ENCODE measurements at regions not wholly inside any gene's neighbourhood (a gene's known extent, or its start where the extent isn't known, plus 50 kb on each side); places are given as distances from the start of the nearest gene placed in this dataset.

DNA sequence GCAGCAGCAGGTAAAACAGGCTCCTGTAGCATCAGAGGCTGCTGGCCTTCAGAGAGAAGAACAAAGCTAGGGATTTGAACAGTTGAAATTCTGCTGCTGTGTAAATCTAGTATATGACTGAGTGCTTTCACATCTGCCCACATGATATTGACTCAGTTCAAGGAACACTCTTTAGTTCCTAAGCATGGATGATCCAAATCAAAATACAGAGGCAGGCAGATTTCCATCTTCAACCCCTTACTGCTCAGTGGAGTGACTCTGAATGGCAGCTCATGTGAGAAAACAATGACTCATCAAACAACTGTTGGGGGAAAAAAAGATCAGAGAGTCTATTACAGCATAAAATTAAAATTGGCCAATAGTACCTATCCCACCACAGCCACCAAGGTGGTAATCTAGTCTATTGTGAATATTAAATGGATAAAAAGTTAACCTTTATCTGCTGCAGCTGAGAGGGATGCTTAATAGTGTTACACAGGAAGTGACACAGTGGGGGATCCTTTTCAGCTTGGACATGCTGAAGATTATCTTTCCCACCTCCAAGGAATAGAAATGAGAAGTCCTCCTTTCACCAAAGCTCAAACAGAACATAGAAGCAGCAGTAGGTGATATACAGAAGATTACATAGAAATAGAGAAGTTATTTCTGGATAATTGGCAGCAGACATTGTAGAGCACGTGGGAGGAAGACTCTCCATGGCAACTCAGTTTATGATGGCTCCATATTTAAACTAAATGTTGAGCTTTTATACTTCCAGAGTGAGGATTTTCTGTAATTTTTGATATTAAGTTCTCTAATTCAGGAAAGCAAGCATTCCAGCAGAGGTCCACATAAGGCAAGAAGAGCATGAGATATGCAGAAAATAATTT is 239.7 kb upstream of the ERCC4 start:
- Histone ChIP-seq H2BK15ac (ENCODE audit: low read depth, low read length) (no peak overlapping the region), H3K79me1 (ENCODE audit: insufficient read depth, low read depth, low read length, poor library complexity, severe bottlenecking) (no peaks in the 10 kb centered on the region), H3K9ac (ENCODE audit: extremely low read depth, insufficient read length, low read length) (no peak overlapping the region), H3K4me2 (ENCODE audit: insufficient read depth, insufficient read length, low read length) (no peak overlapping the region), H2BK5ac (ENCODE audit: insufficient read length, low read length) (no peak overlapping the region), H3T11ph (ENCODE audit: low read length) (no peak overlapping the region), H4K91ac (ENCODE audit: insufficient read length, low read depth, low read length) (no peak overlapping the region), H3K4me1 (ENCODE audit: insufficient read depth, low read length) (no peaks in the 10 kb centered on the region), H4K20me1 (ENCODE audit: control insufficient read depth, insufficient read depth, insufficient read length) (no peaks in the 10 kb centered on the region), H3K9me3 (ENCODE audit: control insufficient read depth, low read depth, low read length) (no peaks in the 10 kb centered on the region), H3K56ac (ENCODE audit: insufficient read length, low read depth, low read length) (no peak overlapping the region), H2AFZ (ENCODE audit: low read length) (no peak overlapping the region), H3K27ac (ENCODE audit: insufficient read length, low read depth, low read length) (no peak overlapping the region), H3K27me3 (ENCODE audit: insufficient read depth, low read length) (no peaks in the 10 kb centered on the region), H4K8ac (replicated peaks; ENCODE audit: insufficient read length, low read depth, low read length) (no peak overlapping the region), H2BK12ac (ENCODE audit: insufficient read length, low read depth, low read length) (no peak overlapping the region), H2BK120ac (ENCODE audit: low read depth, low read length, poor library complexity, severe bottlenecking) (no peak overlapping the region), H3K79me2 (ENCODE audit: insufficient read depth, low read length) (no peaks in the 10 kb centered on the region), H3K23me2 (ENCODE audit: insufficient read length, low read depth, low read length, poor library complexity, severe bottlenecking) (no peaks in the 10 kb centered on the region), H3K4ac (ENCODE audit: low read depth, low read length) (no peak overlapping the region), H4K5ac (ENCODE audit: insufficient read length, low read depth, low read length) (no peak overlapping the region), H3K23ac (ENCODE audit: insufficient read length, low read depth, low read length) (no peak overlapping the region), H2BK20ac (ENCODE audit: low read depth, low read length, poor library complexity, severe bottlenecking) (no peak overlapping the region), H2AK5ac (ENCODE audit: insufficient read length, low read length) (no peak overlapping the region), H3K14ac (ENCODE audit: insufficient read depth, low read length) (no peak overlapping the region), H3K18ac (ENCODE audit: insufficient read length, low read depth, low read length) (no peak overlapping the region)
- WGBS (ENCODE audit: extremely low coverage, insufficient read length, low lambda C conversion rate): no CpG with 5 or more reads among the region's 1 CpG
- Mint-ChIP-seq H3K9me3 (no peaks in the 10 kb centered on the region), H3K36me3 (ENCODE audit: insufficient read depth in 1 of 3, low read depth in 3 of 3) (no peaks in the 10 kb centered on the region), H3K4me1 (peaks cover 2 to 6% of the 10 kb centered on the region in 2 experiments; a peak in 1 of 4 replicates), H3K4me3 (no peak overlapping the region), H3K27me3 (ENCODE audit: low read depth) (peaks cover 1% of the 10 kb centered on the region; the same call in 1 of the 2 replicates), H3K27ac (no peak overlapping the region)
- TF ChIP-seq, protein P1, sequence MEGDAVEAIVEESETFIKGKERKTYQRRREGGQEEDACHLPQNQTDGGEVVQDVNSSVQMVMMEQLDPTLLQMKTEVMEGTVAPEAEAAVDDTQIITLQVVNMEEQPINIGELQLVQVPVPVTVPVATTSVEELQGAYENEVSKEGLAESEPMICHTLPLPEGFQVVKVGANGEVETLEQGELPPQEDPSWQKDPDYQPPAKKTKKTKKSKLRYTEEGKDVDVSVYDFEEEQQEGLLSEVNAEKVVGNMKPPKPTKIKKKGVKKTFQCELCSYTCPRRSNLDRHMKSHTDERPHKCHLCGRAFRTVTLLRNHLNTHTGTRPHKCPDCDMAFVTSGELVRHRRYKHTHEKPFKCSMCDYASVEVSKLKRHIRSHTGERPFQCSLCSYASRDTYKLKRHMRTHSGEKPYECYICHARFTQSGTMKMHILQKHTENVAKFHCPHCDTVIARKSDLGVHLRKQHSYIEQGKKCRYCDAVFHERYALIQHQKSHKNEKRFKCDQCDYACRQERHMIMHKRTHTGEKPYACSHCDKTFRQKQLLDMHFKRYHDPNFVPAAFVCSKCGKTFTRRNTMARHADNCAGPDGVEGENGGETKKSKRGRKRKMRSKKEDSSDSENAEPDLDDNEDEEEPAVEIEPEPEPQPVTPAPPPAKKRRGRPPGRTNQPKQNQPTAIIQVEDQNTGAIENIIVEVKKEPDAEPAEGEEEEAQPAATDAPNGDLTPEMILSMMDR (conservative IDR thresholded peaks at IDR 0.05): no peak
- DNase-seq: no peak
